Retinal pigment epithelial cell (primary cell): ENCODE measurements at regions not wholly inside any gene's neighbourhood (a gene's known extent, or its start where the extent isn't known, plus 50 kb on each side); places are given as distances from the start of the nearest gene placed in this dataset.
"Not testable (repeated sequence)": the region's sequence is repeated elsewhere in the genome, so short reads cannot be mapped to it uniquely, and the experiment has no call there.

ENCODE experiments used
- DNase-seq: peaks from one replicate; pipeline ENCODE4 v3.0.0-alpha.2; 2010; ENCODE audit warnings: low read depth
- H3K4me3 ChIP-seq: 2 replicates; pipeline ENCODE4 v1.5.1; 2011; ENCODE audit warnings: mild to moderate bottlenecking, low read length, control low read depth, moderate library complexity
- CTCF ChIP-seq: conservative IDR thresholded peaks from 2 replicates; pipeline ENCODE4 v1.5.1; 2011; ENCODE audit warnings: low read depth, low read length, control low read depth, inconsistent platforms

GRCh38 chr1:103447471-103447870, 78.0 kb upstream of the RNPC3 start:
- DNase-seq = no peak
- no peak overlapping the region for H3K4me3 ChIP-seq
- TF ChIP-seq CTCF = no peak

- TF ChIP-seq CTCF = no peak
- H3K4me3 ChIP-seq = no peak overlapping the region
- no peak for DNase-seq
Observed at GRCh38 chr1:103441342-103441741, 84.2 kb upstream of the RNPC3 start.

GRCh38 chr1:103436568-103437100, 88.9 kb upstream of the RNPC3 start:
- not testable (repeated sequence) for DNase-seq, H3K4me3 ChIP-seq

GRCh38 chr1:103435443-103435842, 90.1 kb upstream of the RNPC3 start:
- no peak for TF ChIP-seq CTCF
- H3K4me3 ChIP-seq = no peak overlapping the region
- no peak for DNase-seq

GRCh38 chr1:103424650-103425049, 100.8 kb upstream of the RNPC3 start:
- no peak for DNase-seq
- no peak for TF ChIP-seq CTCF
- no peak overlapping the region for H3K4me3 ChIP-seq

- no peak overlapping the region for H3K4me3 ChIP-seq
- TF ChIP-seq CTCF = no peak
- DNase-seq = no peak
Observed at GRCh38 chr1:103416681-103417286, 108.7 kb upstream of the RNPC3 start.

GRCh38 chr1:103387898-103388297, 137.6 kb upstream of the RNPC3 start:
- DNase-seq = no peak
- no peak for TF ChIP-seq CTCF
- H3K4me3 ChIP-seq = no peak overlapping the region
